ENCODE measurements at regions not wholly inside any gene's neighbourhood (a gene's known extent, or its start where the extent isn't known, plus 50 kb on each side); places are given as distances from the start of the nearest gene placed in this dataset.

GRCh38 chr3:168570404-168571155, 474.9 kb upstream of the GOLIM4 start:
- FAIRE-seq = peak; percentile 93

GRCh38 chr3:168558728-168559411, 463.1 kb upstream of the GOLIM4 start:
- FAIRE-seq = no peak

GRCh38 chr3:168552251-168552650, 456.5 kb upstream of the GOLIM4 start:
- FAIRE-seq = no peak

GRCh38 chr3:168548719-168549118, 453.0 kb upstream of the GOLIM4 start:
- FAIRE-seq = no peak

DNA sequence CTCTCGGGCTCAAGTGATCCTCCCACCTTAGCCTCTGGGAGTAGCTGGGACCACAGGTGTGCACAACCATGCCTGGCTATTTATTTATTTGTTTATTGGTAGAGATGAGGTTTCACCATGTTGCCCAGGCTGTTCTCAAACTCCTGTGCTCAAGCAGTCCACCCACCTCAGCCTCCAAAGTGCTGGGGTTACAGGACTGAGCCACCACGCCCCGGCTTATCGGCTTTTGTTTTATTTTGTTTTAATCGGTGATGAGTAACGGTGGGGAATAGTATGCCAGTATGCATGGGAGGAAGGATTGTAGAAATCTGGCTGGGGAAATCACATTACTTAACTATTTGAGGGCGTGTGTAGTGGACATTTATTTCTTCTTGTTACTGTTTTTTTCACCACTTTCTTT, 451.0 kb upstream of the GOLIM4 start:
- no peak for FAIRE-seq

GRCh38 chr3:168545591-168545990, 449.9 kb upstream of the GOLIM4 start:
- no peak for FAIRE-seq

DNA sequence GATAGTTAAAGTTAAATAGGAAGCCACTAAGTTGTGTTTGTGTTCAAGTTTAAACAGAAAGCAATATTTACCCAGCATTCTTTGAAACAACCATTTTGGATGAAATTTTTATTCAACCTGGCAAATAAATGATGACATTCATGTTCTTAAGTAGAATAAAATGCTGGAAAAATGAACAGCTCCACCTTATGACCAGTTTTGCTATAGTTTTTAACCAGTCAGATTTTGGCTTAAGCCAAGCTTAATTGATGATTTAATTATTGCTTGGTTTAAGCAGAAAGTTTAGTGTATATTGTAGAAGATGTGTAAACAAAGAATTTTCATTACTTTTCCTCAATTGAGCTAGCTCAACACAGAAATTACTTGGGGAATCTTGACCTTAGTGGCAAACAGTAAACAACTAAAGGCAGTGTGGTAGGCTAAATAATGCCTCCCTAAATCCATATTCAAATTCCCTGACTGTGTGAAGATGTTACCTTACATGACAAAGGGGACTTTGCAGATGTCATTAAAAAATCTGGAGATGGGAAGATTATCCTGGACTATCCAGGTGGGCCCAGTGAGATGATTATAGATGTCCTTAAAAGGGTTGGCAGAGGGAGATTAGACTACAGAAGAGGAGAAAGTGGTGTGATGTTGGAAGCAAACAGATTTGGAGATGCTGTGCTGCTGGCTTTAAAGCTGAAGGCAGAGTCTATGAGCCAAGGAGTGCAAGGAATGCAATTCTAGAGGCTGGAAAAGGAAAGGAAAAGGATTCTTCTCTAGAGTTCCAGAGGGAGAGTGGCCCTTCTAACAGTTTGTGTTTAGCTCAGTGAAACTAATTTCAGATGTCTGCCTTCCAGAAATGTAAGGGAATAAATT, 448.6 kb upstream of the GOLIM4 start:
- peak; percentile 65 for FAIRE-seq

DNA sequence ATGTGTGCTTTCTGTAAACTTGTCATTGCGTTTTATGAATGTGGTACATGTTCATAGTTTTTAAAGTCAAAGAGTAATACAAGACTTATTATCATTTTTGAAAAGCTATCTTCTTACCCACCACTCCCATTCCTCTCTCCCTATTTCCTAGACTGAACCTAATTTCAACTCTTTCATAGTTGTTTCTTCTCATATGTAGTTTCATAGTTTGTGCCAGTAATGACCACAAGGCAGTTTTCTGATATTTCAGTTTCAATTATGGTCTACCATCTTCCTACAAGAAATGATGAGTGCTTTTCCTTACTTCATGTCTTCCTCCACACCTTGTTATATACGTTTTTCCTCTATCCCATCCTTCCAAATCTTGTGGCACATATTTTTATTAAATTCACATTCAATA, 445.0 kb upstream of the GOLIM4 start:
- FAIRE-seq = no peak

DNA sequence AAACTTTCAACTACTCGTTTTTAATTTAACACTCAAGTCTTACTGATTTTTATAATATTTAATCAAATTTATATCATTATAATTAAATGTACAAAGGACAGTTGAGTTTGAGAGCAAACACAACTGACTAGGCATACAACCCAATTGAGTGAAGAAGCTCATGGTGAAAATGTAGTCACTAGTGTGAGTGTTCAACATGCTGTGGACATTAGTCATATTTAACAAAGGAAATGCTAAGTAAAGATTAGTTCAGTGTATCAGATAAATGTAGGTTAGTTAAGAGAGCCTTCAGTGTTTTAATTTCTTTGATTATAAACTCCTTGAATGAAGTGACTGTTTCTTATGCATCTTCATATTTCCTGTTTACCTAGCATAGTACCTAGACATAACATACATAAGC, 444.2 kb upstream of the GOLIM4 start:
- peak; percentile 58 for FAIRE-seq

DNA sequence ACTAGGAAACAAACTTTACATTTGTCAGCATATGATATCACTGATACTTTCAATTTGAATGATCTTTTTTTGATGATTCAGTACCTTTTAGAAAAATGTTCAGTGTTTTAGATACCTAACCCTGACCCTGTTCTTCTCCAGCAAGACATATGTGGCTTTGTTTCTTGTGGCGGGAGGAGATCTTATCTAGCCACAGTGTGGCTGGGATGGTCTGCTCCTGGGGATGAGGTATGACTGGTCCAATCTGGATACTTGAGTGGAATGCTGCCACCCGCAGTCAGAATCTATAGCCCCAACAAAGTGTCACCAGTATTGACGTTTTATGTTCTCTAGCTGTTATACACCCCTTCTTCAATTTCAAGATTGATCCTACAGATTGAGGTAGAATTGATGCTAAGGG, 439.0 kb upstream of the GOLIM4 start:
- no peak for FAIRE-seq

DNA sequence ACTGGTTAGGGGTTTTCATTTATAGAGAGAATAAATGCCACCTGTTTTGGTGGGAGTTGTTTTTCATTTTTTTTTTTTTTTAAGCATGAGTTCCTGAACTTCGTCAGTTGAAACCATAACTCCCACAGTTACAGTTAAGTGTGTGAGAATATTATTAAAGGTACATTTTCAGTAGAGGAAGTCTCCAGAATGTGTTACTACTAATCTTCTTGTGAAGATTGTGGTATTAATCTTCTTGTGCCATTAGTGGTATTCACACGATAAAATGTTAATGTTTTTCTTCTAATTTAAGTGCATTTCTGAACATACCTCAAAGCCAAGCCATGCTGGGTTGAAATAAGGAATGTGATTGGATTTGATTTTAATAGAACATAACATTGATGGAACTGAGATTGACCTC, 437.9 kb upstream of the GOLIM4 start:
- FAIRE-seq = no peak

DNA sequence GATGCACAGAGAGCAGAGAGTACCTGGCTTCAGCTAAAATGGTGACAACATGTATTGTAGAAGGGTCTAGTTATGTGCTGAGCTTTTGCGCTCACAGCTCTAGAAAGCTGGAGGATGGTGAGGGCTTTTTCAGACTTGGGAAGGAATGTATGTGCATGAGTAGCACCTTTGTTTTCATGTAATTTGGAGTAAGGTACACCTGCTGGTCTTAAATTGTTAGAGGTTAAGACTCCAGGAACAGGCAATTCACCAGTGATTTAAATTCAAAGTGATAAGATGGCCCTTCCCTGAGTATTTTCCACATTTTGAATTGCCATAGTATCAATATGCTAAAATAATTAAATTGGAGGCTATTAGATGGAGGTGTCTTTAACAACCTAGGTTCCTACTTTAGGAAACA, 436.4 kb upstream of the GOLIM4 start:
- no peak for FAIRE-seq

DNA sequence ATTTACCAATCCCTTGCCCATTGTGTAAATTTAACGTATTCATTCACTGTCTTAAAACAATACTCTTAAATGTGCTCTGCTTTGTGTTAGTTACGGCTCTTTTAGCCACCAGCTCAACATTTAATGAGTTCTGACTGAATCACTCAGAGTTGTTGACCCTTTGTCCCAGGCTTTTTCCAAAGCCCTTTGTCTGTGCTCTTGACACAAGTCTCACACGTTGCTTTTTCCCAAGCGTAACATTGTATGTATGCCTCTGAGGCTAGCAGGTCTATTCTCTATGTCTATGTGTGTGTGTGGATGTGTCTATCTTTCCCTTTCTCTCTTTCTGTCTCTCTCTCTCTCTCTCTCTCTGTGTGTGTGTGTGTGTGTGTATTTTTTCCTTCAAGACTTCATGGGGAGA, 435.4 kb upstream of the GOLIM4 start:
- FAIRE-seq = no peak

GRCh38 chr3:168524129-168524528, 428.4 kb upstream of the GOLIM4 start:
- no peak for FAIRE-seq

- peak; percentile 60 for FAIRE-seq
These were observed 421.7 kb upstream of the GOLIM4 start for GRCh38 chr3:168517249-168518071.

DNA sequence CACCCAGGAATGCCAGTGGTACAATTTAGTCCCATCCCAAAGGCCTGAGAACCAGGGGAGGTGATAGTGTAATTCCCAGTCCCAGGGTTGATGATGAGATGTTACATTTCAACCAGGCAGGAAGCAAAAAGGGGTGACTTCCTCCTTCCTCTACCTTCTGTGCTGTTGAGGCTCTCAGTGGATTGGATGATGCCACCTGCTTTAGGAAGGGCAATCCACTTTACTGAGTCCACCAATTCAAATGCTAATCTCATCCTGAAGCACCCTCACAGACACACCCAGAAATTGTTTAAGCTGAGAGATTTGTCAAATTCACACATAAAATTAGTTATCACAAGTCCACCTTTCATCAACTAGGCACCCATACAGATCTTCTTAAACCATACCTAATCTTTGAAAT, 418.5 kb upstream of the GOLIM4 start:
- no peak for FAIRE-seq

GRCh38 chr3:168512802-168513201, 417.1 kb upstream of the GOLIM4 start:
- no peak for FAIRE-seq

GRCh38 chr3:168511428-168512014, 415.8 kb upstream of the GOLIM4 start:
- peak; percentile 99 for FAIRE-seq

GRCh38 chr3:168506589-168506988, 410.9 kb upstream of the GOLIM4 start:
- no peak for FAIRE-seq

DNA sequence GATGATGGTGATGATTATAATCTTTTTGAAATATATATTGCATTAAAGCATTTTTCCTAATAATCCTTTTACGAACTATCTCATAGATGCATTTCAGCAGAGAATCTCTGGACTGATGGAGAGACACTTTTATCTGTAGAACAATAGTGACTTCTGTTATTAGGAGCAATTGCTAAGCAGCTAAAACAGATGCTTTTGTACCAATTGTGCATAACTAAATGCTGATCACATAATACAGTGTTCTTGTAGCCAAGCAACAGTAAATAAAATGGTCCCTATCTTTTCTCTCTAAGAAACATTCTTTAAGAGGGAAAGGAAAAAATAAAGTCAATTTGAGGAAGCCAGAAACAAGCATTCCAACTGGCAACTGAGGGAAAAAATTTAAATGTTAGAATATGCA, 405.8 kb upstream of the GOLIM4 start:
- peak; percentile 30 for FAIRE-seq

GRCh38 chr3:168498194-168498593, 402.5 kb upstream of the GOLIM4 start:
- no peak for FAIRE-seq

DNA sequence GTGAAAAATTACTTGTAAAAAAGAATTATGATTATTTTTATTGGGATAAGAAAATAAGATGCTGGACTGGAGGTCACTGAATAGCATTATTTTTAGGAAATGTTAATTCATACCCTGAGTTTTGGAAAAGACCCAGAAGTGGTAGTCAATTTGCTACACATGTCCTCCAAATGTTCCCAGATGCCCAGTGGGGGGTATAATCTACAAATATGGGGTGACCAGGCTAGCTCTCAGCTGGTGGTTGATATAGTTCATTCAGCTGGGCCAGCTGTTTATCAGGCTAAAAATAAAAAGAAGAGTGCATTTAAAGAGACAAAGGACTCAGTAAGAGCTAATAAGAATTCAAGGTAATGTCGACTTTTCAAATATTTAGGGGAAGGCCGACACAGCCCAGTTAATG, 402.0 kb upstream of the GOLIM4 start:
- no peak for FAIRE-seq

Measured in islet of Langerhans (tissue), 1 donor.